Lower leg skin (tissue), 4 donors: ENCODE measurements at regions not wholly inside any gene's neighbourhood (a gene's known extent, or its start where the extent isn't known, plus 50 kb on each side); places are given as distances from the start of the nearest gene placed in this dataset.

Experiments
- DNase-seq, 2 donors: peaks; one replicate each; pipeline ENCODE4 v3.0.0-alpha.2; 2019; ENCODE audit warnings: low spot score in 2 of 2
- H3K4me3 ChIP-seq: fragments of 200-600 bp; sonication (generic); 2 replicates; pipeline ENCODE4 v1.5.1; 2017; ENCODE audit warnings: mild to moderate bottlenecking, low read depth; ENCODE audit not compliant: poor library complexity, severe bottlenecking
- CTCF ChIP-seq, 3 donors: fragments of 450-650 bp; IDR thresholded peaks; one replicate each; pipeline ENCODE4 v1.5.1; 2016; ENCODE audit warnings: antibody characterized with exemption in 3 of 3, mild to moderate bottlenecking in 3 of 3, moderate library complexity in 2 of 3
- POLR2A ChIP-seq, 2 donors: fragments of 450-650 bp; IDR thresholded peaks; one replicate each; pipeline ENCODE4 v1.6.1; 2016 to 2017; ENCODE audit warnings: antibody characterized with exemption in 2 of 2, mild to moderate bottlenecking in 1 of 2, moderate library complexity in 1 of 2
- WGBS, 2 donors: methylation state at CpG; one replicate each; pipeline ENCODE4 v1.1.5; 2018; 5-methylcytosine and 5-hydroxymethylcytosine counted together
- intact Hi-C: fragments of 100-400 bp; cut with DNase I; formaldehyde crosslinking; loops from one replicate; pipeline ENCODE4 v1.15.0; 2023; ENCODE audit warnings: low total_unique reads

- intact Hi-C loops = no loop called here
- DNase-seq = no peak
- no peak for TF ChIP-seq CTCF (IDR thresholded peaks at IDR 0.05)
- no peak for TF ChIP-seq POLR2A (IDR thresholded peaks at IDR 0.05)
- H3K4me3 ChIP-seq = no peak overlapping the region
- WGBS, 2 donors = 57 to 63% methylated on average over 5 of the region's 5 CpGs
These were observed 688.9 kb upstream of the ID2 start for GRCh38 chr2:7992612-7993602.

- intact Hi-C loops = no loop called here
- no peak overlapping the region for H3K4me3 ChIP-seq
- TF ChIP-seq POLR2A (IDR thresholded peaks at IDR 0.05) = no peak
- no peak for TF ChIP-seq CTCF (IDR thresholded peaks at IDR 0.05)
- 50 to 70% methylated on average over 3 to 6 of the region's 6 CpGs for WGBS, 2 donors
- DNase-seq = no peak
These were observed 687.4 kb upstream of the ID2 start for GRCh38 chr2:7994397-7994951.

GRCh38 chr2:7997279-7997678 is 684.6 kb upstream of the ID2 start:
- intact Hi-C loops = no loop called here
- 87 to 96% methylated on average over 2 of the region's 2 CpGs for WGBS, 2 donors

GRCh38 chr2:7999683-8000476 is 682.0 kb upstream of the ID2 start:
- intact Hi-C loops = no loop called here
- WGBS, 2 donors = 65 to 70% methylated on average over 11 of the region's 11 CpGs
- H3K4me3 ChIP-seq = no peak overlapping the region
- DNase-seq = peak; percentile 53 to 90
- TF ChIP-seq CTCF (IDR thresholded peaks at IDR 0.05) = no peak
- TF ChIP-seq POLR2A (IDR thresholded peaks at IDR 0.05) = no peak

More at GRCh38 chr2:7997279-7997678, 684.6 kb upstream of the ID2 start:
- no peak for DNase-seq
- no peak overlapping the region for H3K4me3 ChIP-seq
- no peak for TF ChIP-seq POLR2A (IDR thresholded peaks at IDR 0.05)
- no peak for TF ChIP-seq CTCF (IDR thresholded peaks at IDR 0.05)

- no peak overlapping the region for H3K4me3 ChIP-seq
- TF ChIP-seq CTCF (IDR thresholded peaks at IDR 0.05) (no peak), POLR2A (IDR thresholded peaks at IDR 0.05) (no peak)
- no peak for DNase-seq
- intact Hi-C loops = no loop called here
- 88 to 91% methylated on average over 1 of the region's 1 CpG for WGBS, 2 donors
These were observed 681.0 kb upstream of the ID2 start for GRCh38 chr2:8000870-8001269.
